IMR-90 (cell line): ENCODE measurements at regions not wholly inside any gene's neighbourhood (a gene's known extent, or its start where the extent isn't known, plus 50 kb on each side); places are given as distances from the start of the nearest gene placed in this dataset.

Experiments used
- ATAC-seq: fragments of 200-7000 bp; cut with Tn5 transposase; 2 replicates; pipeline ENCODE4 v1.9.1; 2020; ENCODE audit warnings: low read depth, mild to moderate bottlenecking, moderate library complexity
- BruUV-seq: library from RNA; stranded (reverse); fragments of 400-500 nt; replicated peaks from 2 replicates; lab custom pipeline; 2021; lab: Mats Ljungman, UMichigan
- CTCF ChIA-PET: fragments of 300-600 bp; formaldehyde crosslinking; extraction: SDS; loops from one replicate; lab custom pipeline; 2021; ENCODE audit warnings: antibody characterized with exemption; lab: Yijun Ruan, JAX
- POLR2A ChIA-PET: fragments of 300-600 bp; sonication (Branson Sonifier 250); formaldehyde crosslinking; loops from one replicate; lab custom pipeline; 2022; ENCODE audit warnings: antibody characterized with exemption; ENCODE audit not compliant: unreplicated experiment; lab: Charles Lee
- DNase-seq: peaks from one replicate; pipeline ENCODE4 v3.0.0; 2013
- H2AFZ ChIP-seq: replicated peaks from 2 replicates; pipeline ENCODE3; 2013; ENCODE audit warnings: low read length, mild to moderate bottlenecking; ENCODE audit not compliant: poor library complexity
- H2AK5ac ChIP-seq: 2 replicates; pipeline ENCODE4 v1.6.1; 2013; ENCODE audit warnings: low read depth, low read length, inconsistent platforms
- H2AK9ac ChIP-seq: replicated peaks from 2 replicates; pipeline ENCODE3; 2013; ENCODE audit warnings: mild to moderate bottlenecking, low read depth, low read length, moderate library complexity; ENCODE audit not compliant: poor library complexity
- H2BK120ac ChIP-seq: 2 replicates; pipeline ENCODE4 v1.6.1; 2013; ENCODE audit warnings: low read depth, low read length, inconsistent platforms
- H2BK15ac ChIP-seq: 3 replicates; pipeline ENCODE4 v1.6.1; 2013; ENCODE audit warnings: low read depth, low read length, inconsistent platforms
- H2BK20ac ChIP-seq: 2 replicates; pipeline ENCODE4 v1.6.1; 2013; ENCODE audit warnings: low read depth, mild to moderate bottlenecking, inconsistent platforms, low read length, moderate library complexity
- H2BK5ac ChIP-seq: 2 replicates; pipeline ENCODE4 v1.6.1; 2013; ENCODE audit warnings: mild to moderate bottlenecking, low read depth, low read length, inconsistent platforms; ENCODE audit not compliant: poor library complexity, severe bottlenecking
- H3K14ac ChIP-seq: replicated peaks from 2 replicates; pipeline ENCODE4 v1.6.1; 2013; ENCODE audit warnings: low read depth, low read length, inconsistent platforms
- H3K18ac ChIP-seq: 2 replicates; pipeline ENCODE4 v1.6.1; 2013; ENCODE audit warnings: low read depth, low read length, control low read depth
- H3K23ac ChIP-seq: 2 replicates; pipeline ENCODE4 v1.6.1; 2013; ENCODE audit warnings: low read depth, low read length, inconsistent platforms
- H3K27ac ChIP-seq: 2 replicates; pipeline ENCODE4 v1.5.1; 2013; ENCODE audit warnings: mild to moderate bottlenecking, control low read depth, low read length; ENCODE audit not compliant: insufficient read depth
- H3K27me3 ChIP-seq: 2 replicates; pipeline ENCODE4 v1.6.1; 2013; ENCODE audit warnings: low read length; ENCODE audit not compliant: control insufficient read depth, insufficient read depth
- H3K36me3 ChIP-seq: 2 replicates; pipeline ENCODE4 v1.6.1; 2013; ENCODE audit warnings: low read length, mixed read lengths; ENCODE audit not compliant: control insufficient read depth, insufficient read depth
- H3K4ac ChIP-seq: 2 replicates; pipeline ENCODE4 v1.6.1; 2013; ENCODE audit warnings: low read depth, low read length, inconsistent platforms
- H3K4me1 ChIP-seq: 2 replicates; pipeline ENCODE4 v1.6.1; 2013; ENCODE audit warnings: low read length, mixed read lengths; ENCODE audit not compliant: control insufficient read depth, insufficient read depth
- H3K4me2 ChIP-seq: 2 replicates; pipeline ENCODE4 v1.6.1; 2013; ENCODE audit warnings: low read depth, mild to moderate bottlenecking, control low read depth, low read length, moderate library complexity
- H3K4me3 ChIP-seq: 2 replicates; pipeline ENCODE4 v1.5.1; 2013; ENCODE audit warnings: low read depth, mild to moderate bottlenecking, control low read depth, low read length, moderate library complexity; ENCODE audit not compliant: insufficient read depth
- H3K56ac ChIP-seq: 2 replicates; pipeline ENCODE4 v1.6.1; 2013; ENCODE audit warnings: low read length, inconsistent platforms; ENCODE audit not compliant: insufficient read depth; ENCODE audit errors: extremely low read depth
- H3K79me1 ChIP-seq, 2 experiments: 2 replicates each; pipeline ENCODE4 v1.6.1; 2013; ENCODE audit warnings: low read length in 2 of 2, inconsistent platforms in 1 of 2, low read depth in 1 of 2
- H3K9ac ChIP-seq: 2 replicates; pipeline ENCODE4 v1.6.1; 2013; ENCODE audit warnings: low read depth, low read length, control low read depth
- H3K9me1 ChIP-seq: 2 replicates; pipeline ENCODE4 v1.6.1; 2013; ENCODE audit warnings: low read length, inconsistent platforms; ENCODE audit not compliant: insufficient read depth
- H3K9me3 ChIP-seq: 2 replicates; pipeline ENCODE4 v1.6.1; 2013; ENCODE audit warnings: low read length; ENCODE audit not compliant: control insufficient read depth, insufficient read depth
- H4K20me1 ChIP-seq: 2 replicates; pipeline ENCODE4 v1.6.1; 2013; ENCODE audit warnings: low read length, inconsistent platforms; ENCODE audit not compliant: insufficient read depth
- H4K5ac ChIP-seq: 2 replicates; pipeline ENCODE4 v1.6.1; 2013; ENCODE audit warnings: mild to moderate bottlenecking, low read depth, low read length, control low read depth
- H4K8ac ChIP-seq, 2 experiments: 2 replicates each; pipeline ENCODE4 v1.6.1; 2013; ENCODE audit warnings: low read depth in 2 of 2, low read length in 2 of 2, control low read depth in 1 of 2, inconsistent platforms in 1 of 2
- H4K91ac ChIP-seq: 2 replicates; pipeline ENCODE4 v1.6.1; 2013; ENCODE audit warnings: low read depth, low read length, inconsistent platforms; ENCODE audit not compliant: insufficient read depth
- BHLHE40 ChIP-seq: fragments of 150-350 bp; IDR thresholded peaks from 2 replicates; pipeline ENCODE4 v1.6.1; 2016; ENCODE audit warnings: mild to moderate bottlenecking, low read depth, low read length
- CEBPB ChIP-seq: IDR thresholded peaks from 2 replicates; pipeline ENCODE4 v1.6.1; 2012; ENCODE audit warnings: low read depth, low read length, improper control_type of control experiment
- CHD1 ChIP-seq: IDR thresholded peaks from 2 replicates; pipeline ENCODE4 v1.6.1; 2012; ENCODE audit warnings: low read depth, low read length, improper control_type of control experiment
- CTCF ChIP-seq: conservative IDR thresholded peaks from 2 replicates; pipeline ENCODE4 v1.5.1; 2012; ENCODE audit warnings: mild to moderate bottlenecking, low read depth, low read length, improper control_type of control experiment
- ELK1 ChIP-seq: fragments of 150-350 bp; IDR thresholded peaks from 2 replicates; pipeline ENCODE4 v1.6.1; 2016; ENCODE audit warnings: low read depth, mild to moderate bottlenecking, low read length, moderate library complexity, borderline replicate concordance
- FOS ChIP-seq: fragments of 150-350 bp; IDR thresholded peaks from 2 replicates; pipeline ENCODE4 v1.6.1; 2016; ENCODE audit warnings: low read depth, low read length
- MAFK ChIP-seq: IDR thresholded peaks from 2 replicates; pipeline ENCODE4 v1.6.1; 2012; ENCODE audit warnings: low read depth, low read length, improper control_type of control experiment
- MAZ ChIP-seq: IDR thresholded peaks from 2 replicates; pipeline ENCODE4 v1.6.1; 2012; ENCODE audit warnings: low read depth, mild to moderate bottlenecking, low read length, improper control_type of control experiment, moderate library complexity, borderline replicate concordance
- MXI1 ChIP-seq: IDR thresholded peaks from 2 replicates; pipeline ENCODE4 v1.6.1; 2012; ENCODE audit warnings: low read depth, mild to moderate bottlenecking, low read length, moderate library complexity, borderline replicate concordance
- NFE2L2 ChIP-seq: fragments of 150-350 bp; IDR thresholded peaks from 2 replicates; pipeline ENCODE4 v1.6.1; 2016; ENCODE audit warnings: low read depth, mild to moderate bottlenecking, low read length
- POLR2A ChIP-seq: IDR thresholded peaks from 2 replicates; pipeline ENCODE4 v1.6.1; 2012; ENCODE audit warnings: mild to moderate bottlenecking, low read depth, low read length
- RAD21 ChIP-seq: IDR thresholded peaks from 2 replicates; pipeline ENCODE4 v1.6.1; 2012; ENCODE audit warnings: low read length, improper control_type of control experiment
- RCOR1 ChIP-seq: IDR thresholded peaks from 2 replicates; pipeline ENCODE4 v1.6.1; 2012; ENCODE audit warnings: mild to moderate bottlenecking, low read length, improper control_type of control experiment; ENCODE audit not compliant: insufficient replicate concordance
- RFX5 ChIP-seq: IDR thresholded peaks from 2 replicates; pipeline ENCODE4 v1.8.0; 2012; ENCODE audit warnings: low read depth, mild to moderate bottlenecking, low read length, moderate library complexity
- SMC3 ChIP-seq: fragments of 150-350 bp; IDR thresholded peaks from 2 replicates; pipeline ENCODE4 v1.6.1; 2016; ENCODE audit warnings: low read depth, mild to moderate bottlenecking, antibody characterized with exemption, low read length, moderate library complexity
- USF2 ChIP-seq: fragments of 150-350 bp; IDR thresholded peaks from 2 replicates; pipeline ENCODE4 v1.6.1; 2017; ENCODE audit warnings: mild to moderate bottlenecking, antibody characterized with exemption, low read length, low read depth
- WGBS, 2 experiments: methylation state at CpG; one replicate each; pipeline versions ENCODE4 v1.1.5 to v1.1.7; 2013; ENCODE audit warnings: missing lambda C conversion rate in 2 of 2; ENCODE audit not compliant: insufficient read length in 1 of 2; ENCODE audit errors: extremely low coverage in 2 of 2; 5-methylcytosine and 5-hydroxymethylcytosine counted together
- dilution Hi-C: fragments of 300-500 bp; cut with HindIII; formaldehyde crosslinking; loops from one replicate; pipeline ENCODE4 v1.14.3; 2018; ENCODE audit warnings: low sequenced_read_pairs; ENCODE audit not compliant: unreplicated experiment
- in situ Hi-C: fragments of 300-500 bp; cut with MboI; formaldehyde crosslinking; loops from 3 replicates; pipeline ENCODE4 v1.14.3; 2019; ENCODE audit warnings: low sequenced_read_pairs, inconsistent platforms, mixed read lengths
- intact Hi-C: fragments of 100-400 bp; cut with micrococcal nuclease; formaldehyde crosslinking; loops from 2 replicates; pipeline ENCODE4 v1.10.0; 2022

- dilution Hi-C loops (no loop called here), in situ Hi-C loops (no loop called here), intact Hi-C loops (no loop called here)
- H3K9me3 ChIP-seq, result no peaks in the 10 kb centered on the region
- H3K36me3 ChIP-seq, result no peaks in the 10 kb centered on the region
- H2AFZ ChIP-seq, result no peak overlapping the region
- DNase-seq (no peak), ATAC-seq (no peak)
- H2BK20ac ChIP-seq, result no peak overlapping the region
- H3K9me1 ChIP-seq, result no peaks in the 10 kb centered on the region
- no peak overlapping the region for H2BK120ac ChIP-seq
- H3K9ac ChIP-seq, result no peak overlapping the region
- no peak overlapping the region for H2AK5ac ChIP-seq
- no peak overlapping the region for H3K27ac ChIP-seq
- no peak overlapping the region for H4K8ac ChIP-seq
- POLR2A ChIA-PET, result no interaction called here
- H3K23ac ChIP-seq, result no peak overlapping the region
- peaks cover 14% of the 10 kb centered on the region for H3K27me3 ChIP-seq
- BruUV-seq, result no TSS peak
- no peak overlapping the region for H3K4me2 ChIP-seq
- CTCF ChIA-PET, result no interaction called here
- H2BK5ac ChIP-seq, result no peak overlapping the region
- no peak overlapping the region for H4K91ac ChIP-seq
- no peak overlapping the region for H3K14ac ChIP-seq
- no peaks in the 10 kb centered on the region for H4K20me1 ChIP-seq
- TF ChIP-seq CEBPB (no peak), FOS (no peak), RCOR1 (no peak), MAZ (no peak), CHD1 (no peak), MXI1 (no peak), POLR2A (no peak), ELK1 (no peak), USF2 (no peak), SMC3 (no peak), RAD21 (no peak), CTCF (no peak), BHLHE40 (no peak), RFX5 (no peak), MAFK (no peak), NFE2L2 (no peak)
- no peak overlapping the region for H2AK9ac ChIP-seq
- no peak overlapping the region for H2BK15ac ChIP-seq
- no peak overlapping the region for H3K56ac ChIP-seq
- no peaks in the 10 kb centered on the region for H3K4me1 ChIP-seq
- no peaks in the 10 kb centered on the region for H3K79me1 ChIP-seq
- no peak overlapping the region for H3K4me3 ChIP-seq
- H3K4ac ChIP-seq, result no peak overlapping the region
- 25% methylated on average over 2 of the region's 5 CpGs; no CpG with 5 or more reads in 1 of the 2 experiments for WGBS, 2 experiments
- H4K5ac ChIP-seq, result no peak overlapping the region
- H3K18ac ChIP-seq, result no peak overlapping the region
Observed at GRCh38 chr10:125274961-125275360, 114.6 kb upstream of the CTBP2 start.
